HepG2 (cell line): ENCODE measurements at regions not wholly inside any gene's neighbourhood (a gene's known extent, or its start where the extent isn't known, plus 50 kb on each side); places are given as distances from the start of the nearest gene placed in this dataset.
"Not testable (repeated sequence)": the region's sequence is repeated elsewhere in the genome, so short reads cannot be mapped to it uniquely, and the experiment has no call there.

Experiments
- ATAC-seq: fragments of 200-7000 bp; cut with Tn5 transposase; 3 replicates; pipeline ENCODE4 v1.9.1; 2020; ENCODE audit warnings: mild to moderate bottlenecking, moderate library complexity
- BruUV-seq: library from RNA; stranded (reverse); fragments of 400-500 nt; replicated peaks from 2 replicates; lab custom pipeline; 2021; lab: Mats Ljungman, UMichigan
- CTCF ChIA-PET: fragments of 300-600 bp; formaldehyde crosslinking; extraction: SDS; loops from one replicate; lab custom pipeline; 2021; ENCODE audit warnings: low total read pairs, inconsistent platforms, low intra/inter-chr PET ratio; lab: Yijun Ruan, JAX
- POLR2A ChIA-PET: fragments of 350-600 bp; sonication (Branson Sonifier 250); formaldehyde crosslinking; loops from one replicate; lab custom pipeline; 2020; ENCODE audit warnings: antibody characterized with exemption, inconsistent platforms; lab: Yijun Ruan, JAX
- DNase-seq: peaks from one replicate; pipeline ENCODE4 v3.0.0-alpha.2; 2015; ENCODE audit warnings: low spot score
- FAIRE-seq: peaks from 3 replicates; lab custom pipeline; 2011; peaks lifted over from hg19 to GRCh38; lab: Jason Lieb, UNC
- H2AFZ ChIP-seq: one replicate; pipeline ENCODE4 v1.6.1; 2011; ENCODE audit warnings: low read length, inconsistent platforms
- H3K27ac ChIP-seq: fragments of 300-600 bp; 3 replicates; pipeline ENCODE4 v1.8.0; 2011; ENCODE audit warnings: mixed run types, mild to moderate bottlenecking, mixed read lengths, low read length, inconsistent platforms; ENCODE audit not compliant: insufficient read depth; ENCODE audit errors: extremely low read length
- H3K27me3 ChIP-seq, 2 experiments: fragments of 200-600 bp in 1 of 2; 2 replicates in 1 of 2; 3 replicates in 1 of 2; pipeline versions ENCODE4 v1.6.0 to v1.8.0; 2011; ENCODE audit warnings: low read length in 2 of 2, mild to moderate bottlenecking in 2 of 2, moderate library complexity in 2 of 2, inconsistent platforms in 1 of 2; ENCODE audit not compliant: insufficient read depth in 2 of 2, control insufficient read depth in 1 of 2
- H3K36me3 ChIP-seq, 2 experiments: fragments of 200-600 bp in 1 of 2; replicated peaks in 1 of 2; 2 replicates in 1 of 2; 3 replicates in 1 of 2; pipeline versions ENCODE4 v1.5.1 to v1.8.0; 2011; ENCODE audit warnings: low read length in 2 of 2, inconsistent platforms in 1 of 2; ENCODE audit not compliant: insufficient read depth in 2 of 2, control insufficient read depth in 1 of 2
- H3K4me1 ChIP-seq: 2 replicates; pipeline ENCODE4 v1.5.1; 2012; ENCODE audit warnings: low read length, inconsistent platforms; ENCODE audit not compliant: insufficient read depth
- H3K4me2 ChIP-seq: 2 replicates; pipeline ENCODE4 v1.6.0; 2011; ENCODE audit warnings: low read depth, low read length, inconsistent platforms
- H3K4me3 ChIP-seq, 3 experiments: fragments of 200-600 bp in 1 of 3; sonication (generic), shearing (Covaris generic) in 1 of 3; replicated peaks in 1 of 3; 2 replicates each; pipeline ENCODE4 v1.5.1; 2011 to 2016; ENCODE audit warnings: low read length in 3 of 3, inconsistent platforms in 2 of 3, low read depth in 2 of 3, mild to moderate bottlenecking in 2 of 3, control low read depth in 1 of 3, mixed read lengths in 1 of 3; ENCODE audit not compliant: insufficient read depth in 1 of 3
- H3K79me2 ChIP-seq: one replicate; pipeline ENCODE4 v1.6.1; 2011; ENCODE audit warnings: low read length, inconsistent platforms; ENCODE audit not compliant: insufficient read depth
- H3K9ac ChIP-seq: 2 replicates; pipeline ENCODE4 v1.6.0; 2011; ENCODE audit warnings: mild to moderate bottlenecking, low read depth, low read length, inconsistent platforms; ENCODE audit not compliant: insufficient read depth
- H3K9me3 ChIP-seq: 2 replicates; pipeline ENCODE4 v1.5.1; 2012; ENCODE audit warnings: mild to moderate bottlenecking, low read length
- H4K20me1 ChIP-seq: 2 replicates; pipeline ENCODE4 v1.6.0; 2011; ENCODE audit warnings: inconsistent platforms, mild to moderate bottlenecking, low read length, moderate library complexity; ENCODE audit not compliant: insufficient read depth
- KDM2A ChIP-seq: sonication (generic); formaldehyde crosslinking; IDR thresholded peaks from 2 replicates; pipeline ENCODE4 v1.4.0; 2020; ENCODE audit warnings: low read depth, missing genetic modification reagents, borderline replicate concordance
- WGBS: methylation state at CpG from one replicate; pipeline ENCODE4 v1.1.6; 2017; ENCODE audit warnings: low lambda C conversion rate; 5-methylcytosine and 5-hydroxymethylcytosine counted together
- in situ Hi-C: cut with HindIII; loops from 2 replicates; pipeline ENCODE4 v1.10.0; 2017; ENCODE audit warnings: low pct_unique_long_range_greater_than_20kb; ENCODE audit not compliant: extremely low pct_ligation_motif_present
- intact Hi-C: fragments of 100-400 bp; cut with micrococcal nuclease; formaldehyde crosslinking; loops from one replicate; pipeline ENCODE4 v1.10.0; 2022; ENCODE audit not compliant: unreplicated experiment
- TF ChIP-seq, protein P1 (sequence below): sonication (generic); formaldehyde crosslinking; IDR thresholded peaks from 2 replicates; pipeline ENCODE4 v1.8.0; 2022; ENCODE audit warnings: missing genetic modification reagents, mild to moderate bottlenecking, inconsistent platforms, borderline replicate concordance

GRCh38 chr13:54614726-54615125, 1586.1 kb downstream of the OLFM4 start (continued):
- TF ChIP-seq KDM2A, result no peak

DNA sequence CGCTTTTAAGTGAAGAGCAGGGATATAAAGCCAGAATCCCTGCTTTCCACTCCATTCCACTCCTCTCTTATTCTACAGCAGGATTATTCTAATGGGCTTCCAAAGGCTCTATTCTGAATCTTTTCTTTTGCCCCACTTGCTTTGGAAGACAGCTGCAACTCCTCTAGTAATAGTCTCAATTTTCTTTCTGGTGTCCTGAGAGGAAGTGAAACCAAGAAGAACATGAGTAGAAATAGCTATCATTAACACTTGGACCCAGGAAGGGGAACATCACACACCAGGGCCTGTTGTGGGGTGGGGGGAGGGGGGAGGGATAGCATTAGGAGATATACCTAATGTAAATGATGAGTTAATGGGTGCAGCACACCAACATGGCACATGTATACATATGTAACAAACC, 1597.9 kb downstream of the OLFM4 start:
- intact Hi-C loops, H3K27ac ChIP-seq, H3K4me1 ChIP-seq, BruUV-seq, H3K9ac ChIP-seq, CTCF ChIA-PET, H3K79me2 ChIP-seq, in situ Hi-C loops, DNase-seq, H3K4me3 ChIP-seq, FAIRE-seq, POLR2A ChIA-PET, H3K36me3 ChIP-seq, H3K27me3 ChIP-seq, ATAC-seq, H3K4me2 ChIP-seq, H4K20me1 ChIP-seq, H2AFZ ChIP-seq: not testable (repeated sequence)
- 88% methylated on average over 1 of the region's 1 CpG for WGBS
- peaks cover 66% of the 10 kb centered on the region for H3K9me3 ChIP-seq

DNA sequence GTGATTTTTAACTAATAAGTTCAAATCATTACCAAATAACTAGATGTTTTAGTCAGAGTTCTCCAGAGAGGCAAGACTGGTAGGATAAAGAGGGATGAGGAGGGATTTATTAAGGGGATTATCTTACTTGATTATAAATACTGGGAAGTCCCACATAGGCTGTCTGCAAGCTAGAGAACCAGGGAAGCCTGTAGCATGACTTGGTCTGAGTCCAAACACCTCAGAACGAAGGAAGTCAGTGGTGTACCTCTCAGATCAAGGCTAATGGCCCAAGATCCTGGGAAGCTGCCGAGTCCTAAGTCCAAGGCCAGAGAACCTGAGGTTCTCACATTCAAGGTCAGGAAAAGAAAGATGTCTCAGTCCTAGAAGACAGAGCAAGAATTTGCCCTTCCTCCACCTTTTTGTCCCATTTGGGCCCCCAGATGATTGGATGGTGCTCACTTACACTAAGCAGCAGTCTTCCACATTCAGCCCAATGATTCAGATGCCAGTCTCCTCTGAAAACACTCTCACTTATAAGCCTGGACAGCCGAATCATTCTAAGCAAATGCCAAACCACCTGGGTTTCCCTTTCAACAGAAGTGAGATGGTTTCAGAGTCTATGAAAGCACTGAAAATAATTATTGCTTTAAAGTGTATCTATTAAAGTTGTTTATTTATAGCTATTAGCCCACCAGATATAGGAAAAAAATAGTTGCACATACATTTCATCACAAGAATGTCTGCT, 1599.2 kb downstream of the OLFM4 start:
- in situ Hi-C loops, result no loop called here
- ChIA-PET CTCF (no interaction called here), POLR2A (no interaction called here)
- Histone ChIP-seq H3K27me3 (no peaks in the 10 kb centered on the region), H3K9me3 (peaks cover 60% of the 10 kb centered on the region), H3K4me1 (no peaks in the 10 kb centered on the region), H3K9ac (no peak overlapping the region), H3K36me3 (no peaks in the 10 kb centered on the region), H2AFZ (no peak overlapping the region), H3K4me2 (no peak overlapping the region), H4K20me1 (no peaks in the 10 kb centered on the region), H3K79me2 (no peaks in the 10 kb centered on the region), H3K4me3 (no peak overlapping the region)
- intact Hi-C loops, result no loop called here
- no peak for ATAC-seq
- no peak for FAIRE-seq
- BruUV-seq, result no TSS peak
- DNase-seq, result no peak
- 0% methylated on average over 3 of the region's 3 CpGs for WGBS
- TF ChIP-seq, protein P1, sequence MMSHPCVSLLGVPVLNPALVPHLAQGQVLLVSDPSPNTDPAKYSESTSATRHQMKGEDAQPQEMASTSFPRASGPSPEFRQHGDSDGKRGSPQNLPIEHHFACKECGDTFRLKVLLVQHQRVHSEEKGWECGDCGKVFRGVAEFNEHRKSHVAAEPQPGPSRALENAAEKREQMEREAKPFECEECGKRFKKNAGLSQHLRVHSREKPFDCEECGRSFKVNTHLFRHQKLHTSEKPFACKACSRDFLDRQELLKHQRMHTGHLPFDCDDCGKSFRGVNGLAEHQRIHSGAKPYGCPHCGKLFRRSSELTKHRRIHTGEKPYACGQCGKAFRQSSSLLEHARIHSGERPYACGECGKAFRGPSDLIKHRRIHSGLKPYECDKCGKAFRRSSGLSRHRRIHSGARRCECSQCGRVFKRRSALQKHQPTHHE, result no peak
- TF ChIP-seq, all 625 proteins: peak for 0
- H3K27ac ChIP-seq, result no peak overlapping the region
